ENCODE measurements at regions not wholly inside any gene's neighbourhood (a gene's known extent, or its start where the extent isn't known, plus 50 kb on each side); places are given as distances from the start of the nearest gene placed in this dataset.
"Not testable (repeated sequence)": the region's sequence is repeated elsewhere in the genome, so short reads cannot be mapped to it uniquely, and the experiment has no call there.

GRCh38 chr9:41633726-41634125 is 444.6 kb upstream of the ZNG1F start:
- H3K27me3 ChIP-seq (ENCODE audit: low read depth); H3K4me1 ChIP-seq; DNase-seq (ENCODE audit: low spot score in 2 of 2); H3K4me3 ChIP-seq; H3K9me3 ChIP-seq; H3K36me3 ChIP-seq (replicated peaks); in situ Hi-C loops (cut with MboI; ENCODE audit: low sequenced_read_pairs): not testable (repeated sequence)

- H3K4me1 ChIP-seq; H3K27me3 ChIP-seq (ENCODE audit: low read depth); H3K9me3 ChIP-seq; H3K4me3 ChIP-seq; DNase-seq (ENCODE audit: low spot score in 2 of 2); H3K36me3 ChIP-seq (replicated peaks); in situ Hi-C loops (cut with MboI; ENCODE audit: low sequenced_read_pairs): not testable (repeated sequence)
These were observed 434.5 kb upstream of the ZNG1F start for GRCh38 chr9:41623666-41624065.

GRCh38 chr9:41619254-41619653 is 430.1 kb upstream of the ZNG1F start:
- H3K27me3 ChIP-seq (ENCODE audit: low read depth); H3K4me3 ChIP-seq; H3K36me3 ChIP-seq (replicated peaks); in situ Hi-C loops (cut with MboI; ENCODE audit: low sequenced_read_pairs); H3K9me3 ChIP-seq; H3K4me1 ChIP-seq; DNase-seq (ENCODE audit: low spot score in 2 of 2): not testable (repeated sequence)

GRCh38 chr9:41606961-41607547 is 417.9 kb upstream of the ZNG1F start:
- H3K27me3 ChIP-seq (ENCODE audit: low read depth); H3K4me3 ChIP-seq; in situ Hi-C loops (cut with MboI; ENCODE audit: low sequenced_read_pairs); H3K9me3 ChIP-seq; H3K36me3 ChIP-seq (replicated peaks); H3K4me1 ChIP-seq; DNase-seq (ENCODE audit: low spot score in 2 of 2): not testable (repeated sequence)

GRCh38 chr9:41565572-41565971 is 376.5 kb upstream of the ZNG1F start:
- H3K4me1 ChIP-seq; H3K27me3 ChIP-seq (ENCODE audit: low read depth); H3K36me3 ChIP-seq (replicated peaks); in situ Hi-C loops (cut with MboI; ENCODE audit: low sequenced_read_pairs); H3K4me3 ChIP-seq; DNase-seq (ENCODE audit: low spot score in 2 of 2); H3K9me3 ChIP-seq: not testable (repeated sequence)
